ENCODE measurements at regions not wholly inside any gene's neighbourhood (a gene's known extent, or its start where the extent isn't known, plus 50 kb on each side); places are given as distances from the start of the nearest gene placed in this dataset.

DNA sequence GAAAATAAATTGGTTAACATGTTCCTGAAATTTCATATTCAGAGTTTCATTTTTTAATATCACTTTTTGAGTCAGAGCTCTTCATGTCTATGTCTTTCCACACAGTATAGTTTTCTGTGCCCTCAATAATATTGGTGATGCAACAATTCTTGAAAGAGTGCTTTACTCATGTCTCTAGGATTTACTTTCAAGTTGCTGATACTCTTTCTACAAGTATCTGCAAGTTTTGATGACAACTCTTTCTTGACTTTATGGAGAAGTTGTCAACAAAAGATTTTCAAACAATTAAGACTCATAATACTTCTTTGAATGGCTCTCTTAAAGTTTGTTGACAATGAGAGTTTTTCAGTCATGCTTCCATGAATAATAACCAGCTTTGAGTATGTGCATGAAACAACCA, 561.7 kb downstream of the DIAPH3 start:
- DNase-seq (ENCODE audit: low spot score) (no peak), ATAC-seq (no peak), FAIRE-seq (no peak)
- H3K4me2 ChIP-seq (ENCODE audit: low read depth, low read length): no peak overlapping the region
- H3K27ac ChIP-seq (ENCODE audit: extremely low read length, insufficient read depth, low read length): no peak overlapping the region
- H2AFZ ChIP-seq (ENCODE audit: low read length): no peak overlapping the region
- in situ Hi-C loops (cut with HindIII; ENCODE audit: extremely low pct_ligation_motif_present, low pct_unique_long_range_greater_than_20kb): no loop called here
- H3K9me3 ChIP-seq (ENCODE audit: low read length): peaks cover 13% of the 10 kb centered on the region; the same call in 1 of the 2 replicates
- no peaks in the 10 kb centered on the region for H3K27me3 ChIP-seq (ENCODE audit: control insufficient read depth in 1 of 2, insufficient read depth in 2 of 2, low read length in 2 of 2)
- H4K20me1 ChIP-seq (ENCODE audit: insufficient read depth, low read length): no peaks in the 10 kb centered on the region
- no peaks in the 10 kb centered on the region for H3K4me1 ChIP-seq (ENCODE audit: insufficient read depth, low read length)
- H3K4me3 ChIP-seq (replicated peaks in 1 of 3; ENCODE audit: insufficient read depth in 1 of 3, low read depth in 2 of 3, low read length in 3 of 3): no peak overlapping the region
- ChIA-PET POLR2A (no interaction called here), CTCF (ENCODE audit: low intra/inter-chr PET ratio, low total read pairs) (no interaction called here)
- BruUV-seq (replicated peaks): no TSS peak
- TF ChIP-seq PAX8 (CRISPR knock-in tag; IDR thresholded peaks at IDR 0.05; ENCODE audit: borderline replicate concordance) (no peak), CEBPB (IDR thresholded peaks at IDR 0.05; ENCODE audit: borderline replicate concordance, low read depth, low read length) (peak; percentile 20; the same call in 1 of the 2 replicates)
- H3K79me2 ChIP-seq (ENCODE audit: insufficient read depth, low read length): no peaks in the 10 kb centered on the region
- no peak overlapping the region for H3K9ac ChIP-seq (ENCODE audit: insufficient read depth, low read depth, low read length)
- intact Hi-C loops (cut with micrococcal nuclease; ENCODE audit: unreplicated experiment): no loop called here
- no peaks in the 10 kb centered on the region for H3K36me3 ChIP-seq (replicated peaks in 1 of 2; ENCODE audit: control insufficient read depth in 1 of 2, insufficient read depth in 2 of 2, low read length in 2 of 2)

- intact Hi-C loops (cut with micrococcal nuclease; ENCODE audit: unreplicated experiment) (no loop called here), in situ Hi-C loops (cut with HindIII; ENCODE audit: extremely low pct_ligation_motif_present, low pct_unique_long_range_greater_than_20kb) (no loop called here)
- H3K4me3 ChIP-seq (replicated peaks in 1 of 3; ENCODE audit: insufficient read depth in 1 of 3, low read depth in 2 of 3, low read length in 3 of 3): no peak overlapping the region
- DNase-seq (ENCODE audit: low spot score) (no peak), FAIRE-seq (no peak), ATAC-seq (no peak)
- TF ChIP-seq SIX1 (CRISPR knock-in tag; IDR thresholded peaks at IDR 0.05; ENCODE audit: borderline replicate concordance) (no peak), NFYB (CRISPR knock-in tag; IDR thresholded peaks at IDR 0.05) (no peak), ZNF749 (CRISPR knock-in tag; IDR thresholded peaks at IDR 0.05; ENCODE audit: borderline replicate concordance) (no peak)
- no peak overlapping the region for H3K27ac ChIP-seq (ENCODE audit: extremely low read length, insufficient read depth, low read length)
- no peaks in the 10 kb centered on the region for H4K20me1 ChIP-seq (ENCODE audit: insufficient read depth, low read length)
- no peak overlapping the region for H2AFZ ChIP-seq (ENCODE audit: low read length)
- H3K9me3 ChIP-seq (ENCODE audit: low read length): peaks cover 13% of the 10 kb centered on the region; the same call in 1 of the 2 replicates
- no peaks in the 10 kb centered on the region for H3K4me1 ChIP-seq (ENCODE audit: insufficient read depth, low read length)
- H3K27me3 ChIP-seq (ENCODE audit: control insufficient read depth in 1 of 2, insufficient read depth in 2 of 2, low read length in 2 of 2): no peaks in the 10 kb centered on the region
- ChIA-PET CTCF (ENCODE audit: low intra/inter-chr PET ratio, low total read pairs) (no interaction called here), POLR2A (no interaction called here)
- H3K36me3 ChIP-seq (replicated peaks in 1 of 2; ENCODE audit: control insufficient read depth in 1 of 2, insufficient read depth in 2 of 2, low read length in 2 of 2): no peaks in the 10 kb centered on the region
- H3K9ac ChIP-seq (ENCODE audit: insufficient read depth, low read depth, low read length): no peak overlapping the region
- no peak overlapping the region for H3K4me2 ChIP-seq (ENCODE audit: low read depth, low read length)
- whole genome bisulfite sequencing (ENCODE audit: low lambda C conversion rate): 17% methylated on average over 2 of the region's 2 CpGs
- BruUV-seq (replicated peaks): no TSS peak
- H3K79me2 ChIP-seq (ENCODE audit: insufficient read depth, low read length): no peaks in the 10 kb centered on the region
Measured at GRCh38 chr13:59603646-59604045, 560.1 kb downstream of the DIAPH3 start.

Data from HepG2 (cell line).